Coronary artery (tissue), 2 donors: ENCODE measurements at regions not wholly inside any gene's neighbourhood (a gene's known extent, or its start where the extent isn't known, plus 50 kb on each side); places are given as distances from the start of the nearest gene placed in this dataset.

Experiments
- DNase-seq: peaks from one replicate; pipeline ENCODE4 v3.0.0-alpha.2; 2017; ENCODE audit warnings: low spot score
- H3K27ac ChIP-seq, 2 donors: fragments of 200-600 bp; sonication (generic); one replicate each; pipeline ENCODE4 v1.5.1; 2016 to 2019
- H3K4me3 ChIP-seq: fragments of 200-600 bp; sonication (generic); 2 replicates; pipeline ENCODE4 v1.5.1; 2016; ENCODE audit warnings: mild to moderate bottlenecking, moderate library complexity
- TF ChIP-seq, protein P1 (sequence below): fragments of 200-600 bp; sonication (generic); IDR thresholded peaks from one replicate; pipeline ENCODE4 v1.5.1; 2019; ENCODE audit warnings: antibody characterized with exemption

DNA sequence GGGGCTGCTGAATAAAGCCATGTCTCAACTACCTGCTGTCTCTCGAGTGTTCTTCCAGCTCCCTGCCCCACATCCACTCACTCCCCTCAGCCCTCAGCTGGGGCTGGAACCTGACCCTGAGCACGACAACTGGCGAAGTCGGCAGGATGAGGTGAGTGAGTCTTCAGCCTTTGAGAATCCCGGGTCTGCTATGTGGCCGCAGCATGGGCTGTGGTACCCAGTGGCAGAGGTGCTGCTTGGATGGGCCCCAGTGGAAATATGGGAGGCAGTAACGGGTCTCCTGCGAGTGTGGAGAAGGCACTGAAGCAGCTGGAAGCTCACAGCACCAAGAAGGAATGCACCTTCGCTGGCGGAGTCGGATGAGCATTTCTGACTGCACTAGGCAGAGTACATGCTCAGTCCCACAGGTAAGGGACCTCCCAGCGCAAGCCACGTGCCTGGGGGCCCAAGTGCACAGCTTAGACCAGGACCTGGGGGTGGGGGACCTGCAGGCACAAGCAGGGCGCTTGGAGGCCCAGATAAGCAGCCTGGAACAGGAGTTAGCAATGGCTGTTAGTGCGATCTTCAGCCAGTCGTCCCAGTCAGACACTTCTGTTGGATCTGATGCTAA lies 95.5 kb upstream of the TMPO start:
- Histone ChIP-seq H3K4me3 (no peak overlapping the region), H3K27ac (peak overlapping the region; percentile 65 to 90)
- no peak for DNase-seq
- TF ChIP-seq, protein P1, sequence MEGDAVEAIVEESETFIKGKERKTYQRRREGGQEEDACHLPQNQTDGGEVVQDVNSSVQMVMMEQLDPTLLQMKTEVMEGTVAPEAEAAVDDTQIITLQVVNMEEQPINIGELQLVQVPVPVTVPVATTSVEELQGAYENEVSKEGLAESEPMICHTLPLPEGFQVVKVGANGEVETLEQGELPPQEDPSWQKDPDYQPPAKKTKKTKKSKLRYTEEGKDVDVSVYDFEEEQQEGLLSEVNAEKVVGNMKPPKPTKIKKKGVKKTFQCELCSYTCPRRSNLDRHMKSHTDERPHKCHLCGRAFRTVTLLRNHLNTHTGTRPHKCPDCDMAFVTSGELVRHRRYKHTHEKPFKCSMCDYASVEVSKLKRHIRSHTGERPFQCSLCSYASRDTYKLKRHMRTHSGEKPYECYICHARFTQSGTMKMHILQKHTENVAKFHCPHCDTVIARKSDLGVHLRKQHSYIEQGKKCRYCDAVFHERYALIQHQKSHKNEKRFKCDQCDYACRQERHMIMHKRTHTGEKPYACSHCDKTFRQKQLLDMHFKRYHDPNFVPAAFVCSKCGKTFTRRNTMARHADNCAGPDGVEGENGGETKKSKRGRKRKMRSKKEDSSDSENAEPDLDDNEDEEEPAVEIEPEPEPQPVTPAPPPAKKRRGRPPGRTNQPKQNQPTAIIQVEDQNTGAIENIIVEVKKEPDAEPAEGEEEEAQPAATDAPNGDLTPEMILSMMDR, result no peak

DNA sequence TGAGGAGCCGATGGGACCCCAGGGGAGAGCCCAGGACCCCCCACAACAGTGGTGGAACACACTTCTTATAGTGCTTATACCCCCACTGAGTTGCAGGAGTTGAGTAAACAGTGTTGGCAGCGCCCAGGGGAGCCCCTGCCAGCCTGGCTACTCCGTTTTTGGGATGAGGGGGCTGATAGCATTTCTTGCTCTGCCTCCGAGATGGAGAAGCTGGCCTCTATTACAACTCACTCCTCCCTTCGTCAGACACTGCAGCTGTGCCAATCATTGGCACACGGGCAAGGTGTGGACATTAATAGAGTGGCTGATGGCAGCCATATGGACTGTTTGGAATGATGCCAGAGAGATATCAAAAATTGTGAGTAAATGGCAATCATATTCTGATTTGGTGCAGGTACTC lies 94.9 kb upstream of the TMPO start:
- Histone ChIP-seq H3K4me3 (no peak overlapping the region), H3K27ac (peak overlapping the region; percentile 65 to 90)
- DNase-seq, result no peak
- TF ChIP-seq, protein P1, result no peak

DNA sequence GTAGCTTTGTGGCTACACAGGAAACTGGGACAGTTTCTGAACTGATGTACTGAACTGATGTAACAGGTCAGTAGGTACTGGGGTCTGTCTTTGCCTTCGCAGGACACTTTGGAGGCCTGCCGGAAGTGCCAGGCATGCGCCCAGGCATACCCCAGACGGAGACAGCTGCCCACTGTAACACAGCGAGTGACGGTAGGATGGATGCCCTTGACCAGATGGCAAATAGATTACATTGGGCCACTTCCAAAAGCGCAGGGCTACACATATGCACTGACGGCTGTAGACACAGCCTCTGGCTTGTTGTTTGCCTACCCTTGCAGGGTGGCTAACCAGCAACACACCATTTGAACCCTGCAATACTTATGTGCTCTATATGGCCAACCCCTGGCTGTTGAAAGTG lies 94.1 kb upstream of the TMPO start:
- DNase-seq, result no peak
- TF ChIP-seq, protein P1, result no peak
- H3K4me3 ChIP-seq, result no peak overlapping the region
- no peak overlapping the region for H3K27ac ChIP-seq

DNA sequence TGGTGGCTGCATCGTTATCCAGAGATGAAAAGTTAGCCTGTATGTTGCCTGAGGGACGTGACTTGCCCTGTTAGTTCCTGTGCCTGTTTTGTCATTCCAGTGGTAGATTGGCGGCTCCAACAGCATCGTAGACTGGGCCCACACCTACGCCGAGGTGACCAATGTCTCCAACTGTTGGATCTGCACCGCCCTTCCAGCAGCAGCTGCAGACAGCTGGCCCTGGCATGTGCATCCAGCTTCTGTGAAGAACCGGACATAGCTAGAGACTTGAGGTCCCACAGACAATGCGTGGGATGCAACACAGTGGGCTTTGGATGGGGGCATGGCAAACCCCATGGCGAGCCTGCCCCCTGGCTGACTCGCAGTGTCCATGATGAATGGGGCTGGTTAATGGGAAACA lies 93.0 kb upstream of the TMPO start:
- TF ChIP-seq, protein P1, result no peak
- H3K27ac ChIP-seq, result no peak overlapping the region

DNA sequence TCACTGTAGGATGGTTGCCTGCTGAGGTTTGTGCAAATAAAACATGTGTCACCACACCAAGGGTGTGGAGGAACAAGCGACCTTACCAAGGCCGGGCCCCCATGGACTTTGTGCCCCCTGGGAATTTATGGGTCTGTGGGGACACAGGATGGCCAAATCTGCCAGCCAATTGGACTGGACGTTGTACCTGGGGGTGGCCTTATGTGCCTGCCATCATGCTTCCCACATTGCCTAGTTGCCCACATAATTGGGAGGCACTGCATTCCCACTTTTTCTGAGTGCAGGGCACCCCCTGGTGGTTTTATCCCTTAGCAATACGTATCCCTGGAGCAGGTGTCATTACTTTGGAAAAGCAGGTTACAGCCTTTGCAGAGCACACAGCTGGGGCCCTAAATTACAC lies 92.6 kb upstream of the TMPO start:
- no peak overlapping the region for H3K27ac ChIP-seq
- DNase-seq, result no peak
- no peak overlapping the region for H3K4me3 ChIP-seq
- TF ChIP-seq, protein P1, result no peak

More for the DNA sequence above, 93.0 kb upstream of the TMPO start:
- DNase-seq, result no peak
- no peak overlapping the region for H3K4me3 ChIP-seq

DNA sequence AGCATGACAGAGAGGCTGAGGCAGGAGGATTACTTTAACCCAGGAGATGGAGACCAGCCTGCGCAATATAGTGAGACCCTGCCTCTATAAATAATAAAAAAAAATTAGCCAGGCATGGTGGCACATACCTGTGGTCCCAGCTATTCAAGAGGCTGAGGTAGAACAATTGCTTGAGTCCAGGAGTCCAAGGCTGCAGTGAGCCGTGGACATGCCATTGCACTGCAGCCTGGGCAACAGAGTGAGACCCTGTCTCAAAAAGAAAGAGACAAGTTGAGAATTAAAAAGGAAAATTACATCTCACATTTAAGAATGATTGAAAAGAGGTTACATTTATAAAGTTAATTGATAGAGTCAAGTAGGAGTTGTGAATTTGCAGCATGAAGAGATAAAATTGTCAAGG lies 91.4 kb upstream of the TMPO start:
- no peak overlapping the region for H3K4me3 ChIP-seq
- no peak for DNase-seq
- no peak overlapping the region for H3K27ac ChIP-seq
- TF ChIP-seq, protein P1, result no peak

DNA sequence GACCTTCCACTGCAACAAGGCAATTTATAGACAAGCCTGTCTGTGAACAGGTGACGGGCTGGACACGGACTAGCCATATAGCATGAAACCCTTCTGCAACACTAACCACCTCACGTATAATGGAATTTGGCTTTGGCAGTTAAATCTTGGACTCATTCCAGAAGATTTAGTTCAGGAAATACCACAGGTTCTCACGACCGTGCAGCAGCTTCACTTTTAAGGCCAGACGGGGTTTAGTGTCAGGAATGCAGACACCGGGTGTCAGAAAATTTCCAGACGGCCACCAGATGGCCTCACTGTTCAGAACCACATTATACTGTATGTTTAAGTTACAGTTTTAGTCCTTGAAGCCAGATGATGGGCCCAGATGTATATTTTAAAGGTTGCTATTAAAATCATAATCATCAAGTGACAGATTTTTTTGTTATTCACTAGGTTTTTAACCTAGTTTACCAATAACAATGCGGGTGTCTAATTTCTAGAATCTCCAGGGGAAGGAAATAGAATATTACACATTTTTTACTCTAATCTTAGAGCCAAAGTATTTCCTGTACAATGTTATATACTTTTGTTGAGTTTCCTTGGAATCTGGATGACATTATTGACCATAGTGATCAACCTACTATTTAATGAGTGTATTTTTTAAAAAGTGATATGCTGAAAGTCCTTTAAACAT lies 90.5 kb upstream of the TMPO start:
- TF ChIP-seq, protein P1, result peak; percentile 69
- H3K4me3 ChIP-seq, result no peak overlapping the region
- no peak for DNase-seq
- H3K27ac ChIP-seq, result no peak overlapping the region
